ENCODE measurements at regions not wholly inside any gene's neighbourhood (a gene's known extent, or its start where the extent isn't known, plus 50 kb on each side); places are given as distances from the start of the nearest gene placed in this dataset.

DNA sequence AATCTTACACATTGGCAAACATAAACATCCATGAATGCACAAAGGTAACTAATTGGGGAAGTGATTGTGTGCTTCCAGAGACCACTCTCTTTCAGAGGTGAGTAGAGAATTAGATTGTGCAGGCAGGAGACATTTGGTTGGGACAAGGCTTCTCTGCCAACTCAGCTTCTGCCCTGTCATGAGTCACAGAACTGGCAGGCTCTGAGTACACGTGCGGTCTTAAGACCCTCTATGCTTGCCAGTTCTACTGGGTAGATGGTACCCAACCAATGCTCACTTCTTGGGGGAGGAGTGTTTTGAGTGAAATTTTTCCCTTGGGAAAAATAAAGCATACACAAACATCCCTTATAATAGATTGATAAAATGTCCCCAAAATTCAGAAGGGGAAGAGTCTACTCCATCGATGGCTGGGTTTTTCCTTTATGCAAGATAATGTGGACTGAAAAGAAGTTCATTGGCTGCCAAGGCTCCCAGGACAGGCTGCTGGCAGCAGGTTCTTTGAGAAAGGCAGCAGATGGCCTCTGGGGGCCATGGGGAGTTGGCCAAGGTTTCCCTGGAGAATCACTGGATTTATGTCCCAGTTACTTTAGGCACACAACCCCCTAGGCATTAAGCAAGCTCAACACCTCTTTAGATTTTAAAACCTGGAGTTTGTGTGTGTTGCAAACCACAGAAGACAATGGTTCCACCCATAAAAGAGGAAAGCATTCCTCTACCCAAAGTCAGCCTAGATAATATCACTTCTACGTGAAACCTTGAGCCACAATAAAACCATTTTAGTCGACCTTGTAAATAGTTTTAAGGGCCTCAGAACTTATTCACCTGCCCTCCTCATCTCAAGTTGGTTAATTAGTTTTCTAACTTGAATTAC, 417.0 kb downstream of the TXNL1 start:
- DNase-seq (ENCODE audit: low spot score), result peak; percentile 26

DNA sequence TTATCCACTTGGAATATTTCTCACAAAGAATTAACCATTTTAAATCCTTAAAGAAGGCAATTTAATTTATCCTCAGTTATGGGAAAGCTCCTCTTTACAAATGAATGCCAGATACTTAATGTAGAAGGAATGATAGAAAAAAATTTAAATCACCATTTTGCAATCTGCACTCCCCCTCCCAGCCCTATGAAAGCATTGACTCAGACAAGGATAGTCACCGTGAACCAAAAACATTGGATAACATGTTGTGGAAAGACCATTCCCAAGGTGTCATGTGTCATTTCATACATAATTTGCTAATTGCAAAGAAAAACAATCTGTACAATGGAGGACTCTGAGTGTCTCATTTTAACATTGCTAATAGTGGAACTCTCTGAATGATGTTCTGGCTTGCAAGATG, 421.0 kb downstream of the TXNL1 start:
- no peak for DNase-seq (ENCODE audit: low spot score)

DNA sequence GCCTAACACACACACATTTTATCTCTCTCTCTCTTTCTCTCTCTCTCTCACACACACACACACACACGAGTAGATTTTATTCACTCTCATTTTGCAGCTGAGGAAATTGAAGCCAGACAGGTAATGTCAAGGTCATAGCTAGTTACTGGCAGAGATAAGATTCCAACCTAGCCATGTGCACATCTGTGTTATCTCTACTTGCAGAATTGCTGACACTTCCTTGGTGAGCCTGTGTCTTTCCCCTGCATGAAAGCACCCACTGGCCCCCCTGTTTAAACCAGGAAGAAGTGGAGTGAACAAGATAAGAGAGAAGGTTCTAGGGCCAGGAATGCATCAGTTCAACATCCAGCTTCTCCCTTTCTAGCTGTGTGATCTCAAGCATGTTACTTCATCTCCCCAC, 423.7 kb downstream of the TXNL1 start:
- DNase-seq (ENCODE audit: low spot score), result no peak

DNA sequence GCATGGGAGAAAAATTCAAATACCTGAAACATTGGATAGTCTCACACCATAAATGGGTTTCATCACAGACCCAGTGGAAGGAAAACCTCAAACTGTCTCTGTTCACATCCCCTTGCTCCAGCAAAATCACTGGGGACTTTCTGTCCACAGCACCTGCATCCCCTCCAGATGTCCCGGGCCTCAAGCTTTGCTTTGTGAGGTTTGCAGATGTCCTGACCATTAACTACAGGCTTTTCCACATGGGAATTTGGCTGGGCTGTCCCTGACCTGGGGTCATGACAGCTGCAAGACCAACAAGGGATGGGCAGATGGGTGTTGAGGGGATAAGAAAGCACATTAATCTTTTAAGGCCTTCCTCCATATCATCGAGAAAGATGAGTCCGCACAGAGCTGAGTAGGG, 427.9 kb downstream of the TXNL1 start:
- DNase-seq (ENCODE audit: low spot score), result no peak

DNA sequence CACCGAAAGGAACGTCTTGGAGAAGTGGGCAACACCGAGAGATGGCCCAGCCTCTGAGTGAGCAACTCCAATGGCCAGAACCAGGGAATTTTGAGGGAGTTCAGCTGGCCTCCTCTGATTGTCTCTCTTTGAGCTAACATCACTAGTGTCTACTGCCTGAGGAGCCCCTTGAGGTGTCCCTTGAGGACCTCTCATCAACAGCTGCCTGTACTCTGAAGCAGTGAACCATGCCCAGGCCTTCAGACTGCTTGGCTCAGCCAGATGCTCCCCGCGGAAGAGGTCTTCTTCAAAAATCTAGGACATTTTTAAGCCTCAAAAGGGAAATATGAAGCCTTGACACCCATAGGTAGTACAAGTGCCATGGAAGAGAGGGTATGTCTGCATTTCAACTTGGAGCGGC, 430.4 kb downstream of the TXNL1 start:
- DNase-seq (ENCODE audit: low spot score), result no peak

DNA sequence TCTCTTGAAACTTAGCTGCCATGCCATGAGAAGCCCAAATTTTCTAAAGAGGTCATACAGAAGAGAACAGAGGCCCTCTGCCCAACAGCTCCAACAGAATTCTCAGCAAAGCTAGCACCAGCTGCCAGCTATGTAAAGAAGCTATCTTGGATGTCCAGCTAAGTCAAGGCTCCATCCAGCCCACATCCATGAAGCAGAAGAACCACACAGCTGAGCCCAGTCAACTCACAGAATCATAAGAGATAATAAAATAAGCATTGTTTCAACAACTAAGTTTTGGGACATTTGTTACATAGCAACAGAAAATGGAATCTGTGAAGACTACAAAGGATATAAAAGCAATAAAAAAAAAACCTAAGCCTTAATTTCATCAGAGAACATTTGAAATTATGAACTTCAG, 434.3 kb downstream of the TXNL1 start:
- DNase-seq (ENCODE audit: low spot score), result no peak

DNA sequence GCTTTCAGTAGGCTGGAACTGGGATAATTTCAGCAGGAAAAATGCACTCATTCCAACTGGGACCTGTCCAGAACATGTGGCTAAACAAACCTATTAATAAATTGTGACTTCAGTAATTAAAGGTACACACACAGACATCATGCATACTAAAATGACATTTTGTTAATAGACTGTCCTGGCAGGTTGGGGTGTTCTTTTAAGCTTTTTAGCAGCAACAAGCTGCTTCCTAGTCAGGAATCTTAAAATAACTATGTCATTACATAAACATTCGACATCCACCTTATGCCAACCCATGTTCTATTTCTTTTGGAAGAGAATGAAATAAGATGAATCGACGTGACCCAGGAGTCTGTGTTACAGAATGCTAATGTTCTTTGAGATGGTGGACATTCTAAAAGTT, 435.7 kb downstream of the TXNL1 start:
- no peak for DNase-seq (ENCODE audit: low spot score)

DNA sequence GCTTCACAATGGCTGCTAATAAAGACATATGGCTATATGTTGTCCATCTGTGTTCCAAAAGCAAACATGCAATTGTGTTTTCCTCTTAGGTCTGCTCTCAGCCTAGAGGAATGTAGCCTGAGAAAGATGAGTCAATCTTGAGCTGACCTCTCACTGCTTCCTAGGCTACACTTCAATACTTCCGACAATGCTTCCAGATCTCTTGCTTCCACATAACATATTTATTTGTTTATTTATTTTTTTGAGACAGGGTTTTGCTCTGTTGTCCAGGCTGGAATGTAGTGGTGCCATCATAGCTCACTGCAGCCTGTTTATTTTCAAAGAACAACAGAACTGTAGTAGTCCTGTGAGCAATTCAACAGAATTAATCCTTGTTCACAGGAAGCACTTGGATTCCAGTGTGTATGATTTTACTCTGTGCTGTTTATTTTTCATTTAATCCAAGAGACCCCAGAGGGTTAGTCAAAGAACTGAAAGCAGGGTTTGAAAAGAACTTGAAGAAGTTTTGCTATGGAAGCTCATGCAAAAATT, 437.9 kb downstream of the TXNL1 start:
- no peak for DNase-seq (ENCODE audit: low spot score)

DNA sequence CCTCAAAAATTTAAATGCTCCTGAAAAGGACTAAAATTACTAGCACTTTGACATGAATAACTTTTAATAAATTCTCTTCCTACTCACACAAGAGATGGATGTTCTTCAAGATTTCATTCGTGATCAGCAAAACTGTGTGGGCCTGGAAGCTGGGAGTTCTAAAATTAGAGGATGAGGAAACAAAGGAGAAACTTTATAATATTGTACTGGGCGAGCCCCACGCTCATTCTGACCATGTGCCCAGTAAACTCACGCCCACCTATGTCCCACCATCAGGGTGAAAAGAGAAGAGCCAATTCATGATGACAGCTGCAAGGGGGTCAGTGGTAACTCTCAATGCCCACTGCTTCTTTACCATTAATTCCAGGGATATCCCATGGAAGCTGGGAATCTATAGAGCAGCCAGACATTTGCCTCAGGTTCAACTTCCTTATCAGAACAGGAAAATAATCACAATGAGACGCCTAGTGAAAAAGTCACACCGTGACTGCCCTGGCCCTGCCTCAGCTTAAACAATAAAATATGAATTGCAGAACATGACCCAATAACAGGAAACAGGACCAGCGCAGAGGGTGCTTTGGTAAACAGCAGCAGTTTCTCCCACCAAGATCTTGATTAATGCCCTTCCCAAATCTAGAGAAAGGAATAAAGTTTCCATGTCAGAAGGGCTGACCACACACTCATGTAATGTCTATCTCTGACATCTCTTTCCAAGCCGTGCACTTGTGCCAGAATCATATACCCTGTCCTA, 438.6 kb downstream of the TXNL1 start:
- DNase-seq (ENCODE audit: low spot score), result no peak

DNA sequence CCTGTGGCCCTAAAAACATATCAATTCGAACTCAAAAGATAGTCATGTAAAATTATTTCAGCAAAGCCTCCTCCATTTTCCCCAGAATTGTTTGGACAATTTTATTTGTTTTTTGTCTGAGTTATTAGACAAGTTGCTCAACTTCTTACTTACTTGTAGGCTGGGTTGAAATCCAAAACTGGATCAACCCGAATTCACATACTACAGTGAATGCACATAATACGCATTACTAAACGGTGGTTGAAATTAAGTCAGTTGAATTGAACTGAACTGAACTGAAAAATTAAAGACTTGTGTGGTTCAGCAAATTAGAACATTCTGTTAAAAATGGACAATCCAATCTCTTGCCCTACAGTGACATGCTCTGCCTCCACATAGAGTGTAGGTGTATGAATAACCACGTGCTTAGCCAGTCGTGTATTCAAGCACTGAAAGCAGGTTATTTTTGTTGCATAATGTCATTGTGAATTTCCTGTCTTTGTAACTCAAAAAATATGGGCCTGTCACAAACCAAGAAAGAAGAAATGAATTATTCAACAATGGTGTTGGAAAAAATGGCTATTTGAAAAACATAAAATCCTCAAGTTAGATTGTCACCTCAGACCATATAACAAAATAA, 441.0 kb downstream of the TXNL1 start:
- no peak for DNase-seq (ENCODE audit: low spot score)

DNA sequence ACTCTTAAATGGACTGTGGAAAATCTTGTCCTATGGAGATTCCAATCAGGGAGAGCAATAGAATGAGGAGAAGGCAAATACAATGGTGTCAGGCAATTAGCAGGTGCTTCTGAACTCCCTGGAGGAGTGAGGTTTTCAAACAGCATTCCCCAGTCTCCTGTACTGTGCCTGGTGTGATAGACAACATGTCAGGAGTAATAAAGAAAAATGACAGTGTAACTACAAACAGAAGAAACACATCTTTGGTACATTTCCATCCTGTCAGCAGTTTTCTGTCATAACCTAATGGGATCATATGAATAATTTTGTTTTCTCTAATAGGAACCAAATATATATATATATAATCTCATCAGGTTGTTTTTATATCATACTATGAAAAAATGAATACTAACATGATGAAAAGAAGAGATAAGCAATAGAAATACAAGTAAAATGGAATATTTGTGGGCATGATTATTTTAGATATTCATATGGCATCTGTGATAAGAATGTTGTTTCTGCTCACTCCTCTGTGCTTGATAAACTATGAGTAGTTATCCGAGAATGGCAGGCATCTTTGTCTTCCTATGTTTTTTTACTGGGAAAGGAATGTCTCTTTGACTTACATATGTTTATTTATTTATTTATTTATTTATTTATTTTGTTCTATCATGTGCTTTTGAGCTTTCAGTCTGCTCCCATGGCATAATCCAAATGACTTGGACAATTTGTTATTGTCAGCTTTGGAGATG, 441.7 kb downstream of the TXNL1 start:
- no peak for DNase-seq (ENCODE audit: low spot score)

DNA sequence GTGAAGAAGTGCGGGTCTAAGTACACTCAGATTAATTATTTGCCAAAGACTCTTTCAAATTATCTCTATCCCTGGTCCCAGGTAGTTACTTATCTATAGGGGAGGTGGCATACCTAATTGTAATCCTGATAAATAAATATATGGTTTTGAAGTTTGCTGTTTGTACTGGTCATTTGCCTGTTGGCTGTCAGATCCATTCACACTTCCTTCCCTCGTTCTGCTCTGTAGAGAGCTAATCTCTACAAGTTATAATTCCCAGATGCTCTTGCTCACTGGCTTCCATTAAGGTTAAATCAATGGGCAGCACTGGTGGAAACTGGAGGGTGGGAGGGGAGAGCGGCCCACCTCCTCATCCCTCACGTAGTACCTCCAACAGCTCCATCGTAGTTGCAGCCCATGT, 447.1 kb downstream of the TXNL1 start:
- no peak for DNase-seq (ENCODE audit: low spot score)

DNA sequence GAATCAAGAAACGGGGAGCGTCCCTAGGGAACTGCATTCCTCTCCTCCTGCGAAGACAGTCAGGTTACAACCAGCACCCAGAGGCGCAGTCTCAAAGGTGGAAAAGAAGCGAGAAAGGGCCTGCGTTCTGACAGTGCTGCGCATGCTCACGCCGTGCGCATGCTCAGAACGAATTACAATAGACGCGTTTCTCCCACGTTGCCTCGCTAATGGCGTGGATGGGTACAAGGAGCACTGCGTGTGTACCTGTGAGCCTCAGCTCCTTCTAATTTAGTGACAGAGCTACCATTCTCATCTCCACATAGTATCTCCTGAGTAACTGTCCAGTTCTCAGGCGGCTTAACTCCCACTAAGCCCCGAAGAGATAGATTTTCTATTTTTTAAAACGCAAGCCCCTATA, 448.8 kb downstream of the TXNL1 start:
- no peak for DNase-seq (ENCODE audit: low spot score)

DNA sequence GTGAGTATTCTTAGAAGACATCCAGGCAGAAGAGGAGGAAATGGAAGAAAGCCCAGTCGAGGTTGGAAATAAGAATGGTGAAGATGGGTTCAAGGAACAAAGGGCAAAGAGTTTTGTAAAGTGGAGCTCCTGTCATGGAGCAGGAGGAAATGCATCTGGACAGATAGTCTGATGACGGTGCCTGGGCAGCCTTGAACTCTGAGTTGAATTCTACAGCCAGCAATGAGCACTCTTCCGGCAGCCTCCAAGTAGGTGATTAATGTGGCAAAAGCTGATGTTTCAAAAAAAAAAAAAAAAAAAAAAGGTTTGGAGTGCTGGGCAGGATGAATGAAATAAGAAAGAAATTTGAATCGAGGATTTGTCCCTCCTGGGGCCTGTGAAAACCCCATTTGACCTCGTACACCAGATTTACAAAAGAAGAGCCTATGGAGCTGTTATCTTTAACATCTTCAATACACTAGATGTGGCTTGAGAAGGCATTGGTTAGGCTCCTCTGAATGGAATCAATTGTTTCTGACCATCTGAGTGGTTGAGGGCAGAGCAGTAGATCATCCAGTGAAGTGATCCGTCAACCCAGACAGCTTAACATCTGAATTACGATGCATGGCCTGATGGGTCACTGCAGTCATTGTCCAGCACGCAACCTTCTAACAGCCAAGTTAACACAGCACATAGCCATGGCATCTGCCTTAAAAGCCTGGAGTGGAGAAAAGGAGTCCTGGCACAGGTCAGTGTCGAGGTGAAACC, 449.7 kb downstream of the TXNL1 start:
- DNase-seq (ENCODE audit: low spot score), result no peak

DNA sequence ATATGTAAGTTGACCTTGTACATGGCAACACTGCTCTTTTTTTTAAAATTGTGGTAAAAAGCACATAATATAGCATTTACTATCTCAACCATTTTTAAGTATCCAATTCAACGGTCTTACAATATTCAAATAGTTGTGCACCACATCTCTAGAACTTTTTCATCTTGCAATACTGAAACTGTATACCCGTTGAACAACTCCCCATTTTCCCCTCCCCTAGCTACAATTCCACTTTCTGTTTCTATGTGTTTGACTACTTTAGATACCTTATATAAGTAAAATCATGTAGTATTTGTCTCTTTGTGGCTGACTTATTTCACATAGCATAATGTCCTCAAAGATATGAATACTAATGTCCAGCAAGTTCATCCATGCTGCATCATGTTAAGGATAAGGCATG, 452.1 kb downstream of the TXNL1 start:
- DNase-seq (ENCODE audit: low spot score), result no peak

DNA sequence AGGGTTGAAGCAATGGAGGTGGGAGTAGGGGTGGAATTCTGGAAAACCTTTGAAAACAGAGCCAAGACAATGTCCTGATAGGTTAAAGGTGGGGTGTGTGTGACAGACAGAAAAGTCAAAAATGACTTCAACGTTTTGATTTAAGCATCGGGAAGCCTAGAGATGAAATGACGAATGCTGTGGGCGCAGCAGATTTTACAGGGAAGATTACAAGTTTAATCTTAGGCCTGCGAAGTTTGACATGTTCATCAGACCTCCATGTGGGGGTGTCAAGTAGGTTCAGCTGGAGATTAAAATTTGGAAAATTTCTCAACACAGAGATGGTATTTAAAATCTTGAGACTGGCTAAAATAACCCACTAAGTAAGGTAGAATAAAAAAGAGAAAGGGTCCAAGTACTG, 453.3 kb downstream of the TXNL1 start:
- no peak for DNase-seq (ENCODE audit: low spot score)

DNA sequence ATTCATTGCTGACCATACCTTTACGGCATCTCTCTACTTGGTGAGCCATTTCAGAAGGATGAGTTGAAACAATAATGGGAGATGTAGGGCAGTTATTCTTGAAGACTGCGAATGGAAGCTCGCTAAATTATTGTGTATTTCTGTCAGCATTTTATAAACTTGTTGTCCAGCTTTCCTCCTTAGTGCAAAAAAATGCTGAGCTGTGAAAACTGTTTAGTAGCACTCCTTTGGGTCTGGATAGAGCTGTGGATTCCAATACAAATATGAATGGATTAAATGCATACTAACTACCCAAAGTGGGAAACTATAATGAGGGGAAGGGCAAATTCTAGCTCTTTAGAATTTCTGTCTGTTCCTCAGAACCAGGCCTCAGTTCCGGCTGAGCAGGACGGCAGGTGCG, 461.6 kb downstream of the TXNL1 start:
- DNase-seq (ENCODE audit: low spot score), result no peak

DNA sequence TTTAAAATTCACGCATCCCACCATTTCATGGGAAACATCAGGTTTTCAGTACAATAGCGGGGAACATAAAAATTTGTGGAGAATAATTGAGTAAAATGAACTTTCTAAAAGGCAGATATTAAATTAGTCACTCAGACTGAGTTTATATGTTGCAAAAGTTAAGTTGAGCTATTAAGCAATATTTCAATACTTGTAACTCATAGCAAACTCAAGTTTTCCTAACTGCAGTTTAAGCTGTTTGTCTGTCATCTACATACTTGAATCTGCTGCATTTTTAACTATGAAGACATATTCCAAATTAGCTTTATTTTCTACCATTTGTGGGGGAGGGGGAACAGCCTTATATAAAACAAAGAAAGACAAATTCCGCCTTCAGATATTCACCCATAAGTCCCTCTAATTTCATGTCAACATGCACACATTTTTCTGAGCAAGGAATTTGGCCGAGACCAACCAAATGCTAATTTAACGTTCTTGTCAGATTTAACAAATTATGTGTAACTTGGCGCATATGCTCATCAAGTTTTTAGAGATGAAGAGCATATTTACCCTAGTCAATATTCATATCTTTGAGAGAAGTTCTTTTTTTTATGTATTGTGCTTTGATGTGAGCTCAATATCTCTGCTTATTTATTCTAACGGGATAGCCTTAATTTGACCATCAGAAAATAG, 462.9 kb downstream of the TXNL1 start:
- no peak for DNase-seq (ENCODE audit: low spot score)

DNA sequence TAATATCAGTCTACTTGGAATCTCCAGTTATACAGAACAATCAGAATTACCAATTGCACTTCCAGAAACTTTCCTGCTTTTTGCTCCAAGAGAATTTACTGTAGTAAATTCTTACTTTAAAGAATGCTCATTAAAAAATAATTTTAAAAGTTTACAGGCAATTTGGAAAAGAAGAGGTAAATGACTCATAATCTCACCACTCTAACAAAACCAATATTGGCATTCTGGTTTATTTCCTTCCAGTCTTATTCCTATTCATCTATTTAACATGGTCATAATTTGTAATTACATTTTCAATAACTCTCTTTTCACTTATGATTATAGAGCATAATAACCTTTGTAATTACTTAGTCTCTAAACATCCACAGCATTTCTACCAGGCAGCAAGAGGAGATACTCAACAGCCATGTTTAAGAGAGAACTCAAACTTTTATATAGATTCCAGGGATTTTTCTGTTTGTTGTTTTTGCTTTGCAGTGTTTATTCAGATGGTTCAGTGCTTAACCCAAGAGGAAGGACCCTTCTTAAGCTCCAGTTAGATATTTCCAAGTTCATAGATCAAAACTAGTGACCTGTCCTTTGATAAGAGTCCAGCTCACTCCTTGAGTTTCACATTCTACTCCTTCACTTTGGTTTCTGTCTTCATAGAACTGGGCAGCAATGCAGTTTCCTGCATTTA, 464.7 kb downstream of the TXNL1 start:
- DNase-seq (ENCODE audit: low spot score), result no peak

DNA sequence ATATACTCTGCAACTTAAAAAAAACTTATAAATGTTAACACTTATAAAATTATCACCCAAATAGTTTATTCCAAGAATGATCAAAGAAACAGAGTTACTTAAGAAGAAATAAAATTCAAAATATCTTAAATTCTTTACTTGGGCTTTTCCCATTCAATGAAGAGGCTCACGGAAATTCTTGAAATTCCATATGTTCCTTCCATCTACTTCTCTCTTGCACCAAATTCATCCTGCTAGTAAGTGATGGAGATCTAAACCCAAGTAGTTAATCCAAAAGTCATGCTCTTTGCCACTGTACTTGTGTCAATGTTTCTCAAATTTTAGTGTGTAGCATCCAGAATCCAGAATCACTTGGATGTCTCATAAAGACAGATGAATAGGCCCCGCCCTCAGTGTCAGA, 465.9 kb downstream of the TXNL1 start:
- DNase-seq (ENCODE audit: low spot score), result no peak

All from LoVo (cell line).